ENCODE measurements at regions not wholly inside any gene's neighbourhood (a gene's known extent, or its start where the extent isn't known, plus 50 kb on each side); places are given as distances from the start of the nearest gene placed in this dataset.

DNA sequence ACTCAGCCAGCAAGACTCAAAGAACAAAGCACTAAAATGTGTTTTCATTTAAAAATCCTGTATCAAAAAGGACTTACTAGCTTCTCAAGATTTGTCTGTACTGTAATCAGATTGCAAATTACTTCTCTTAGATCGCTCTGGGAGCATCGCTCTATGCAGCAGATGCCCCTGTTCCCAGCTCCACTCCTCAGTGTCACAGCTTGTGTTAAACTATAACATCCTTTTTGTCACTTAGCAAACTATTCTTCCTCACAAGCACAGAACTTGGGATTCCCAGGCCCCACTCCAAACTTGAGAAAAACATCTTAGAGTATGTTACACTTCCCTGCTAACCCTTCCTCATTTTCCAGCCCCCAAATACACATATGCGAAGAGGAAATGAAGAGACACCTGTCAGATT is 85.1 kb upstream of the CHRM3 start:
- TF ChIP-seq, protein P1, sequence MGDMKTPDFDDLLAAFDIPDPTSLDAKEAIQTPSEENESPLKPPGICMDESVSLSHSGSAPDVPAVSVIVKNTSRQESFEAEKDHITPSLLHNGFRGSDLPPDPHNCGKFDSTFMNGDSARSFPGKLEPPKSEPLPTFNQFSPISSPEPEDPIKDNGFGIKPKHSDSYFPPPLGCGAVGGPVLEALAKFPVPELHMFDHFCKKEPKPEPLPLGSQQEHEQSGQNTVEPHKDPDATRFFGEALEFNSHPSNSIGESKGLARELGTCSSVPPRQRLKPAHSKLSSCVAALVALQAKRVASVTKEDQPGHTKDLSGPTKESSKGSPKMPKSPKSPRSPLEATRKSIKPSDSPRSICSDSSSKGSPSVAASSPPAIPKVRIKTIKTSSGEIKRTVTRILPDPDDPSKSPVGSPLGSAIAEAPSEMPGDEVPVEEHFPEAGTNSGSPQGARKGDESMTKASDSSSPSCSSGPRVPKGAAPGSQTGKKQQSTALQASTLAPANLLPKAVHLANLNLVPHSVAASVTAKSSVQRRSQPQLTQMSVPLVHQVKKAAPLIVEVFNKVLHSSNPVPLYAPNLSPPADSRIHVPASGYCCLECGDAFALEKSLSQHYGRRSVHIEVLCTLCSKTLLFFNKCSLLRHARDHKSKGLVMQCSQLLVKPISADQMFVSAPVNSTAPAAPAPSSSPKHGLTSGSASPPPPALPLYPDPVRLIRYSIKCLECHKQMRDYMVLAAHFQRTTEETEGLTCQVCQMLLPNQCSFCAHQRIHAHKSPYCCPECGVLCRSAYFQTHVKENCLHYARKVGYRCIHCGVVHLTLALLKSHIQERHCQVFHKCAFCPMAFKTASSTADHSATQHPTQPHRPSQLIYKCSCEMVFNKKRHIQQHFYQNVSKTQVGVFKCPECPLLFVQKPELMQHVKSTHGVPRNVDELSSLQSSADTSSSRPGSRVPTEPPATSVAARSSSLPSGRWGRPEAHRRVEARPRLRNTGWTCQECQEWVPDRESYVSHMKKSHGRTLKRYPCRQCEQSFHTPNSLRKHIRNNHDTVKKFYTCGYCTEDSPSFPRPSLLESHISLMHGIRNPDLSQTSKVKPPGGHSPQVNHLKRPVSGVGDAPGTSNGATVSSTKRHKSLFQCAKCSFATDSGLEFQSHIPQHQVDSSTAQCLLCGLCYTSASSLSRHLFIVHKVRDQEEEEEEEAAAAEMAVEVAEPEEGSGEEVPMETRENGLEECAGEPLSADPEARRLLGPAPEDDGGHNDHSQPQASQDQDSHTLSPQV (IDR thresholded peaks at IDR 0.05) = no peak
- TF ChIP-seq, protein P2, sequence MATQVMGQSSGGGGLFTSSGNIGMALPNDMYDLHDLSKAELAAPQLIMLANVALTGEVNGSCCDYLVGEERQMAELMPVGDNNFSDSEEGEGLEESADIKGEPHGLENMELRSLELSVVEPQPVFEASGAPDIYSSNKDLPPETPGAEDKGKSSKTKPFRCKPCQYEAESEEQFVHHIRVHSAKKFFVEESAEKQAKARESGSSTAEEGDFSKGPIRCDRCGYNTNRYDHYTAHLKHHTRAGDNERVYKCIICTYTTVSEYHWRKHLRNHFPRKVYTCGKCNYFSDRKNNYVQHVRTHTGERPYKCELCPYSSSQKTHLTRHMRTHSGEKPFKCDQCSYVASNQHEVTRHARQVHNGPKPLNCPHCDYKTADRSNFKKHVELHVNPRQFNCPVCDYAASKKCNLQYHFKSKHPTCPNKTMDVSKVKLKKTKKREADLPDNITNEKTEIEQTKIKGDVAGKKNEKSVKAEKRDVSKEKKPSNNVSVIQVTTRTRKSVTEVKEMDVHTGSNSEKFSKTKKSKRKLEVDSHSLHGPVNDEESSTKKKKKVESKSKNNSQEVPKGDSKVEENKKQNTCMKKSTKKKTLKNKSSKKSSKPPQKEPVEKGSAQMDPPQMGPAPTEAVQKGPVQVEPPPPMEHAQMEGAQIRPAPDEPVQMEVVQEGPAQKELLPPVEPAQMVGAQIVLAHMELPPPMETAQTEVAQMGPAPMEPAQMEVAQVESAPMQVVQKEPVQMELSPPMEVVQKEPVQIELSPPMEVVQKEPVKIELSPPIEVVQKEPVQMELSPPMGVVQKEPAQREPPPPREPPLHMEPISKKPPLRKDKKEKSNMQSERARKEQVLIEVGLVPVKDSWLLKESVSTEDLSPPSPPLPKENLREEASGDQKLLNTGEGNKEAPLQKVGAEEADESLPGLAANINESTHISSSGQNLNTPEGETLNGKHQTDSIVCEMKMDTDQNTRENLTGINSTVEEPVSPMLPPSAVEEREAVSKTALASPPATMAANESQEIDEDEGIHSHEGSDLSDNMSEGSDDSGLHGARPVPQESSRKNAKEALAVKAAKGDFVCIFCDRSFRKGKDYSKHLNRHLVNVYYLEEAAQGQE (IDR thresholded peaks at IDR 0.05; ENCODE audit: borderline replicate concordance) = no peak
- TF ChIP-seq, protein P2 (CRISPR knock-in tag; IDR thresholded peaks at IDR 0.05; ENCODE audit: low read depth) = no peak
- no peak for TF ChIP-seq FOXM1 (IDR thresholded peaks at IDR 0.05; ENCODE audit: low read depth)
- TF ChIP-seq FOXM1 (CRISPR knock-in tag; IDR thresholded peaks at IDR 0.05; ENCODE audit: low read depth) = no peak
- TF ChIP-seq ZKSCAN1 (IDR thresholded peaks at IDR 0.05; ENCODE audit: low read depth, low read length) = no peak
- TF ChIP-seq ZSCAN29 (IDR thresholded peaks at IDR 0.05) = no peak

Measured in K562 (cell line).